ENCODE measurements at regions not wholly inside any gene's neighbourhood (a gene's known extent, or its start where the extent isn't known, plus 50 kb on each side); places are given as distances from the start of the nearest gene placed in this dataset.
A peak's percentile ranks its signal among the peaks of the same experiment; 100 is the strongest.

- intact Hi-C loops (cut with DNase I) = loop anchor here (5.0 to 10.0 kb wide), 3 partner anchors 256 to 386 kb away; no protein-coding TSS in a partner anchor
- WGBS = 17% methylated on average over 32 of the region's 32 CpGs
These were observed 81.8 kb downstream of the EMP1 start for GRCh38 chr12:13278249-13278787.

DNA sequence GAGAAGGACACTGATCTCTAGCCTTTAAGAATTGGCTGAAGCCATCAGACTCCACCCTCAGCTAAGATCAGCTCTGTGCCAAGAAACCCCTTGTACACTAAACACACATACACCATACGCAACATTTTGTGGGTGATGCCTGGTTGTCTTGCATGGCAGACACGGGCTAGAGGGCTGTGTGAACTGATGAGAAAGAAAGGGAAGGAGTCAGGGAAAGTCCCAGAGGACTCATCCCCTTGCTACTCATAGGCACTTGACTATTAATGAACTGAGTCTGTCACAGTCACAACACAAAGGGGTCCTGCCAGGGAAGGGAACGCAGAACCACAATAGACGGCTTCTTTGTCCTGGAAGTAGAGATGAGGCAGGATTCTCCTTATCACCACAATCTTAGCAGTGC is 80.8 kb downstream of the EMP1 start:
- H3K27ac ChIP-seq (ENCODE audit: low read length) = no peak overlapping the region
- no peak for ATAC-seq
- no peaks in the 10 kb centered on the region for H3K27me3 ChIP-seq (ENCODE audit: control insufficient read depth, insufficient read depth)
- intact Hi-C loops (cut with DNase I) = loop anchor here (5.0 to 10.0 kb wide), 3 partner anchors 258 to 388 kb away; no protein-coding TSS in a partner anchor
- H3K9me3 ChIP-seq (ENCODE audit: control insufficient read depth, low read length) = no peaks in the 10 kb centered on the region
- no peak for DNase-seq
- no peaks in the 10 kb centered on the region for H3K4me1 ChIP-seq (ENCODE audit: control insufficient read depth, insufficient read depth, low read length)
- no peak overlapping the region for H3K4me3 ChIP-seq (ENCODE audit: low read length)
- WGBS = 83% methylated on average over 4 of the region's 4 CpGs

More at GRCh38 chr12:13278249-13278787, 81.8 kb downstream of the EMP1 start:
- ATAC-seq (peak; percentile 95), DNase-seq (peak; percentile 76 to 91 (median 91))
- H3K9me3 ChIP-seq (ENCODE audit: control insufficient read depth, low read length) = no peaks in the 10 kb centered on the region
- H3K4me3 ChIP-seq (ENCODE audit: low read length) = no peak overlapping the region
- no peaks in the 10 kb centered on the region for H3K4me1 ChIP-seq (ENCODE audit: control insufficient read depth, insufficient read depth, low read length)
- no peaks in the 10 kb centered on the region for H3K27me3 ChIP-seq (ENCODE audit: control insufficient read depth, insufficient read depth)
- H3K27ac ChIP-seq (ENCODE audit: low read length) = no peak overlapping the region

DNA sequence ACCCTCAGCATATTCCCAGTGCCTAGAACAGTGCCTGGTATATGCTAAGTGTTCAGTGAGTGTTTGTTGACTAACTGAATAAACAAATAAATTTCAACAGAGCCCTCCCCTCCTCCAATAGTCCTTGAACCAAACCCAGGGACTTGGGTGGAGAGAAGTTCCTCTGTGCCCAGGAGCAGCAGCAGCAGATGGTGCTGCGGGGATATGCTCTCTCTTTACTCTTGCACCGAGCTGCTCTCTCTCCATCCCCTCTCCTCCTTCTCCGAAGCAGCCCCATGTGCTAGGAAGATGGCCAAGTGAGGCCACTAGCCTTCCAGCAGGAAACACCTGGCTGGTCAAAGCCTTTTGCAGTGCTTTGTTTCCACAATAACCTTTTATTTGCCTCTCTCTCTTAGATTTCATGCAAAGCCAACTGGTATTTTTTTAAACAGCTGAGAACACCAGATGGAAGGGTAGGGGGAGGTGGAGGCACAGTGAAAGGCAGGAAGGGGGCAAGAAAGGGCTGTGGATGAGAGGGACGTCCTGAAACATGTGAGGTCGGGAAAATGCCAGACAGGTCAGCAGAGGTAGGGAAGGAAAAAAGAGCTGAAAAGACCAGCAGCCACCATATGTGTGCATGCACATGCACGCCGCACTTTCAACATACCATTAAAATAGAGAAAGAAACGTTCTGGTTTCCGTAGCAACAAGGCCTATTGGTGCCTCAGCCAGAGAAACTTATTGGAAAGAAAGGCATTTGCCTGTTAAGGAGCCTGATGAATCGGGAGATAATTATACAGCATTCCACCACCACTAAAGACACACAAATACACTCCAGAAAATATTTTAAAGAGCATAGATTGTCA is 78.9 kb downstream of the EMP1 start:
- ATAC-seq = no peak
- H3K4me1 ChIP-seq (ENCODE audit: control insufficient read depth, insufficient read depth, low read length) = no peaks in the 10 kb centered on the region
- 59% methylated on average over 10 of the region's 10 CpGs for WGBS

GRCh38 chr12:13273850-13274249 is 77.3 kb downstream of the EMP1 start:
- H3K4me3 ChIP-seq (ENCODE audit: low read length) = peak overlapping the region; percentile 13

More for the DNA sequence above, 78.9 kb downstream of the EMP1 start:
- Histone ChIP-seq H3K27ac (ENCODE audit: low read length) (no peak overlapping the region), H3K27me3 (ENCODE audit: control insufficient read depth, insufficient read depth) (no peaks in the 10 kb centered on the region), H3K4me3 (ENCODE audit: low read length) (no peak overlapping the region), H3K9me3 (ENCODE audit: control insufficient read depth, low read length) (no peaks in the 10 kb centered on the region)
- intact Hi-C loops (cut with DNase I) = loop anchor here (5.0 to 10.0 kb wide), 3 partner anchors 259 to 389 kb away; no protein-coding TSS in a partner anchor
- no peak for DNase-seq

GRCh38 chr12:13273097-13273496 is 76.6 kb downstream of the EMP1 start:
- Histone ChIP-seq H3K27me3 (ENCODE audit: control insufficient read depth, insufficient read depth) (no peaks in the 10 kb centered on the region), H3K4me3 (ENCODE audit: low read length) (no peak overlapping the region), H3K27ac (ENCODE audit: low read length) (no peak overlapping the region), H3K9me3 (ENCODE audit: control insufficient read depth, low read length) (no peaks in the 10 kb centered on the region), H3K4me1 (ENCODE audit: control insufficient read depth, insufficient read depth, low read length) (no peaks in the 10 kb centered on the region)
- ATAC-seq (no peak), DNase-seq (no peak)
- 81% methylated on average over 6 of the region's 6 CpGs for WGBS
- intact Hi-C loops (cut with DNase I) = loop anchor here in 3 of 4 donors (10.0 kb wide), 2 partner anchors 262 to 392 kb away; no protein-coding TSS in a partner anchor

More at GRCh38 chr12:13273850-13274249, 77.3 kb downstream of the EMP1 start:
- Histone ChIP-seq H3K4me1 (ENCODE audit: control insufficient read depth, insufficient read depth, low read length) (no peaks in the 10 kb centered on the region), H3K9me3 (ENCODE audit: control insufficient read depth, low read length) (no peaks in the 10 kb centered on the region), H3K27ac (ENCODE audit: low read length) (no peak overlapping the region), H3K27me3 (ENCODE audit: control insufficient read depth, insufficient read depth) (no peaks in the 10 kb centered on the region)
- 53% methylated on average over 12 of the region's 12 CpGs for WGBS
- DNase-seq = peak in 1 of 3 donors; percentile 53
- intact Hi-C loops (cut with DNase I) = loop anchor here in 3 of 4 donors (10.0 kb wide), 2 partner anchors 261 to 391 kb away; no protein-coding TSS in a partner anchor
- peak in 1 of 2 donors; percentile 38 for ATAC-seq

DNA sequence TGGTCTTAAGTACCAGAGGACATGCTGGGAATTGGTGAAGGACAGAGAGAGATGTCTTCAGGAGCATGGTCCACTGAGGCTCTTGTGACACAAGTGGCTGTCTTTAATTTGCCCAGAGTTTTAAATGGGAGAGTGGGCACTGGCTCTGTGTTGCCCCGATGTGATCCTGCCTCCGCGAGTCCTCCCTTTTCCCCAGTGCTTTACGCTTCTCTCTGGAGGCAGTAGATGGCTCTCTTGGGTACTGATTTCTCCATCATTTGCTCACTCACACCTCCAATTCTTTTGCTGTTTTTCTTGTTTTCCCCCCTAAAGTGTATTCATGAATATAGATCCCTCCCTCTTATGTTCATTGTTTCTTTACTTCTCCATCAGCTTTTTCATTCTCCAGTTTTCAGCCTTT is 74.3 kb downstream of the EMP1 start:
- Histone ChIP-seq H3K4me1 (ENCODE audit: control insufficient read depth, insufficient read depth, low read length) (no peaks in the 10 kb centered on the region), H3K4me3 (ENCODE audit: low read length) (no peak overlapping the region), H3K27ac (ENCODE audit: low read length) (no peak overlapping the region), H3K27me3 (ENCODE audit: control insufficient read depth, insufficient read depth) (no peaks in the 10 kb centered on the region), H3K9me3 (ENCODE audit: control insufficient read depth, low read length) (no peaks in the 10 kb centered on the region)
- ATAC-seq (no peak), DNase-seq (no peak)
- WGBS = 89% methylated on average over 4 of the region's 4 CpGs
- intact Hi-C loops (cut with DNase I) = loop anchor here in 3 of 4 donors (10.0 kb wide), 2 partner anchors 264 to 394 kb away; no protein-coding TSS in a partner anchor

Measured in right cardiac atrium (tissue), 5 donors.